H9 (cell line): ENCODE measurements at regions not wholly inside any gene's neighbourhood (a gene's known extent, or its start where the extent isn't known, plus 50 kb on each side); places are given as distances from the start of the nearest gene placed in this dataset.

ENCODE experiments used
- DNase-seq: peaks from one replicate; pipeline ENCODE4 v3.0.0-alpha.2; 2017
- H2AFZ ChIP-seq: one replicate; pipeline ENCODE4 v1.6.1; 2013; ENCODE audit warnings: mild to moderate bottlenecking, low read length, control low read depth, moderate library complexity
- H2AK5ac ChIP-seq: 2 replicates; pipeline ENCODE4 v1.6.1; 2013; ENCODE audit warnings: low read length, control low read depth, mixed read lengths; ENCODE audit not compliant: insufficient read length
- H2BK120ac ChIP-seq: one replicate; pipeline ENCODE4 v1.6.1; 2013; ENCODE audit warnings: low read depth, mild to moderate bottlenecking, low read length, control low read depth, inconsistent platforms; ENCODE audit not compliant: poor library complexity, severe bottlenecking
- H2BK12ac ChIP-seq: 2 replicates; pipeline ENCODE4 v1.6.1; 2013; ENCODE audit warnings: low read length, control low read depth, mixed read lengths, low read depth; ENCODE audit not compliant: insufficient read length
- H2BK15ac ChIP-seq: 2 replicates; pipeline ENCODE4 v1.6.1; 2013; ENCODE audit warnings: low read depth, low read length, control low read depth
- H2BK20ac ChIP-seq: one replicate; pipeline ENCODE4 v1.6.1; 2013; ENCODE audit warnings: low read depth, mild to moderate bottlenecking, low read length, control low read depth, inconsistent platforms; ENCODE audit not compliant: poor library complexity, severe bottlenecking
- H2BK5ac ChIP-seq: 2 replicates; pipeline ENCODE4 v1.6.1; 2013; ENCODE audit warnings: low read length, control low read depth, mixed read lengths; ENCODE audit not compliant: insufficient read length
- H3K14ac ChIP-seq: 2 replicates; pipeline ENCODE4 v1.6.1; 2013; ENCODE audit warnings: low read length, control low read depth; ENCODE audit not compliant: insufficient read depth
- H3K18ac ChIP-seq: 2 replicates; pipeline ENCODE4 v1.6.1; 2013; ENCODE audit warnings: low read depth, mild to moderate bottlenecking, mixed read lengths, low read length, control low read depth; ENCODE audit not compliant: insufficient read length
- H3K23ac ChIP-seq: 2 replicates; pipeline ENCODE4 v1.6.1; 2013; ENCODE audit warnings: low read length, control low read depth, mixed read lengths, low read depth; ENCODE audit not compliant: insufficient read length
- H3K23me2 ChIP-seq: 2 replicates; pipeline ENCODE4 v1.6.1; 2013; ENCODE audit warnings: low read depth, mild to moderate bottlenecking, mixed read lengths, low read length, control low read depth; ENCODE audit not compliant: insufficient read length, poor library complexity, severe bottlenecking
- H3K27ac ChIP-seq: 2 replicates; pipeline ENCODE4 v1.5.1; 2013; ENCODE audit warnings: low read length, control low read depth, mixed read lengths, low read depth; ENCODE audit not compliant: insufficient read length
- H3K27me3 ChIP-seq: 2 replicates; pipeline ENCODE4 v1.6.1; 2013; ENCODE audit warnings: low read length, control low read depth, inconsistent platforms; ENCODE audit not compliant: insufficient read depth
- H3K4ac ChIP-seq: 2 replicates; pipeline ENCODE4 v1.6.1; 2013; ENCODE audit warnings: low read depth, mild to moderate bottlenecking, control low read depth, inconsistent platforms, low read length, moderate library complexity
- H3K4me1 ChIP-seq: 2 replicates; pipeline ENCODE4 v1.6.1; 2013; ENCODE audit warnings: low read length, control low read depth, inconsistent platforms; ENCODE audit not compliant: insufficient read depth
- H3K4me2 ChIP-seq: 2 replicates; pipeline ENCODE4 v1.6.1; 2013; ENCODE audit warnings: low read length, control low read depth, mixed read lengths; ENCODE audit not compliant: insufficient read length, insufficient read depth
- H3K56ac ChIP-seq: 2 replicates; pipeline ENCODE4 v1.6.1; 2013; ENCODE audit warnings: low read depth, mild to moderate bottlenecking, mixed read lengths, low read length, control low read depth; ENCODE audit not compliant: insufficient read length
- H3K79me1 ChIP-seq: 2 replicates; pipeline ENCODE4 v1.6.1; 2013; ENCODE audit warnings: low read depth, mild to moderate bottlenecking, moderate library complexity, low read length, control low read depth, inconsistent platforms; ENCODE audit not compliant: insufficient read depth, poor library complexity, severe bottlenecking
- H3K79me2 ChIP-seq: 2 replicates; pipeline ENCODE4 v1.6.1; 2013; ENCODE audit warnings: low read length, control low read depth, inconsistent platforms; ENCODE audit not compliant: insufficient read depth
- H3K9ac ChIP-seq: 2 replicates; pipeline ENCODE4 v1.6.1; 2013; ENCODE audit warnings: low read length, control low read depth, mixed read lengths; ENCODE audit not compliant: insufficient read length; ENCODE audit errors: extremely low read depth
- H3K9me3 ChIP-seq: one replicate; pipeline ENCODE4 v1.6.1; 2013; ENCODE audit warnings: low read depth, low read length, inconsistent platforms; ENCODE audit not compliant: control insufficient read depth
- H3T11ph ChIP-seq: one replicate; pipeline ENCODE4 v1.6.1; 2013; ENCODE audit warnings: mild to moderate bottlenecking, low read length, control low read depth, inconsistent platforms
- H4K20me1 ChIP-seq: one replicate; pipeline ENCODE4 v1.6.1; 2013; ENCODE audit not compliant: control insufficient read depth, insufficient read length, insufficient read depth
- H4K5ac ChIP-seq: 2 replicates; pipeline ENCODE4 v1.6.1; 2013; ENCODE audit warnings: low read depth, mild to moderate bottlenecking, mixed read lengths, low read length, control low read depth; ENCODE audit not compliant: insufficient read length
- H4K8ac ChIP-seq: replicated peaks from 2 replicates; pipeline ENCODE4 v1.6.1; 2013; ENCODE audit warnings: low read length, control low read depth, mixed read lengths, low read depth; ENCODE audit not compliant: insufficient read length
- H4K91ac ChIP-seq: 2 replicates; pipeline ENCODE4 v1.6.1; 2013; ENCODE audit warnings: low read depth, mild to moderate bottlenecking, moderate library complexity, mixed read lengths, low read length, control low read depth; ENCODE audit not compliant: insufficient read length
- H3K27ac Mint-ChIP-seq, 3 experiments: 2 replicates in 2 of 3; 3 replicates in 1 of 3; pipeline ENCODE4 v1.8.0; 2020 to 2021; ENCODE audit warnings: mixed read lengths in 3 of 3, mild to moderate bottlenecking in 1 of 3, moderate library complexity in 1 of 3
- H3K27me3 Mint-ChIP-seq: 2 replicates; pipeline ENCODE4 v1.8.0; 2021; ENCODE audit warnings: low read depth, mild to moderate bottlenecking, moderate library complexity, mixed read lengths
- H3K36me3 Mint-ChIP-seq, 3 experiments: 2 replicates in 2 of 3; 3 replicates in 1 of 3; pipeline ENCODE4 v1.8.0; 2020 to 2021; ENCODE audit warnings: low read depth in 3 of 3, mixed read lengths in 3 of 3; ENCODE audit not compliant: insufficient read depth in 1 of 3
- H3K4me1 Mint-ChIP-seq, 2 experiments: 2 replicates each; pipeline ENCODE4 v1.8.0; 2020; ENCODE audit warnings: mixed read lengths in 2 of 2
- H3K4me3 Mint-ChIP-seq, 2 experiments: 2 replicates in 1 of 2; 3 replicates in 1 of 2; pipeline ENCODE4 v1.8.0; 2020 to 2021; ENCODE audit warnings: mild to moderate bottlenecking in 2 of 2, mixed read lengths in 2 of 2, moderate library complexity in 1 of 2
- H3K9me3 Mint-ChIP-seq, 2 experiments: 2 replicates in 1 of 2; 3 replicates in 1 of 2; pipeline ENCODE4 v1.8.0; 2020; ENCODE audit warnings: mild to moderate bottlenecking in 2 of 2, mixed read lengths in 2 of 2, moderate library complexity in 1 of 2
- CTCF ChIP-seq: fragments of 200-600 bp; sonication (generic); conservative IDR thresholded peaks from 3 replicates; pipeline ENCODE4 v1.8.0; 2021; ENCODE audit warnings: antibody characterized with exemption, mild to moderate bottlenecking
- WGBS: extraction: QIAGEN DNeasy Blood & Tissue Kit; methylation state at CpG from one replicate; pipeline ENCODE4 v1.1.7; 2013; ENCODE audit warnings: missing lambda C conversion rate, low lambda C conversion rate, mixed read lengths; ENCODE audit not compliant: insufficient read length; ENCODE audit errors: extremely low coverage; 5-methylcytosine and 5-hydroxymethylcytosine counted together

- Histone ChIP-seq H3K4me2 (no peak overlapping the region), H4K91ac (no peak overlapping the region), H3K18ac (no peak overlapping the region), H4K20me1 (no peaks in the 10 kb centered on the region), H3K4me1 (no peaks in the 10 kb centered on the region), H3K79me2 (no peaks in the 10 kb centered on the region), H3T11ph (no peak overlapping the region), H3K23me2 (no peaks in the 10 kb centered on the region), H2AFZ (no peak overlapping the region), H3K14ac (no peak overlapping the region), H2BK12ac (no peak overlapping the region), H3K27ac (no peak overlapping the region), H3K4ac (no peak overlapping the region), H2AK5ac (no peak overlapping the region), H3K23ac (no peak overlapping the region), H4K8ac (no peak overlapping the region), H4K5ac (no peak overlapping the region), H3K9ac (no peak overlapping the region), H3K56ac (no peak overlapping the region), H2BK15ac (no peak overlapping the region), H2BK20ac (no peak overlapping the region), H2BK5ac (no peak overlapping the region), H3K79me1 (no peaks in the 10 kb centered on the region), H3K9me3 (no peaks in the 10 kb centered on the region), H3K27me3 (no peaks in the 10 kb centered on the region), H2BK120ac (no peak overlapping the region)
- peaks cover 0 to under 1% of the 10 kb centered on the region in 2 experiments; a peak in 1 of 5 replicates for H3K9me3 Mint-ChIP-seq
- peaks cover 4% of the 10 kb centered on the region in 2 experiments; a peak in 3 of 4 replicates for H3K4me1 Mint-ChIP-seq
- no CpG with 5 or more reads among the region's 11 CpGs for WGBS
- no peaks in the 10 kb centered on the region for H3K27me3 Mint-ChIP-seq
- no peak overlapping the region for H3K27ac Mint-ChIP-seq
- 0 out of 7 replicates have a peak, but pooled peaks cover 0 to 1% (median 0%) of the 10 kb centered on the region in 3 experiments for H3K36me3 Mint-ChIP-seq
- TF ChIP-seq CTCF: no peak
- no peak for DNase-seq
- H3K4me3 Mint-ChIP-seq: no peak overlapping the region
These were observed 56.4 kb upstream of the ROBO1 start for GRCh38 chr3:79824166-79824565.
